Cardiac muscle cell (in vitro differentiated cells and primary cell): ENCODE measurements at regions not wholly inside any gene's neighbourhood (a gene's known extent, or its start where the extent isn't known, plus 50 kb on each side); places are given as distances from the start of the nearest gene placed in this dataset.

Experiments
- DNase-seq, 2 donors: peaks; one replicate each; pipeline versions ENCODE4 v3.0.0 to v3.0.0-alpha.2; 2010 to 2017; ENCODE audit warnings: low read depth in 1 of 2, low spot score in 1 of 2
- H3K27ac ChIP-seq: fragments of 200-600 bp; sonication (generic); 2 replicates; pipeline ENCODE4 v1.5.1; 2016
- H3K27me3 ChIP-seq: fragments of 200-600 bp; sonication (generic); 2 replicates; pipeline ENCODE4 v1.6.0; 2016; ENCODE audit warnings: control low read depth
- H3K36me3 ChIP-seq: fragments of 200-600 bp; sonication (generic); 2 replicates; pipeline ENCODE4 v1.5.1; 2016; ENCODE audit warnings: control low read depth
- H3K4me1 ChIP-seq: fragments of 200-600 bp; sonication (generic); 2 replicates; pipeline ENCODE4 v1.8.1; 2017; ENCODE audit warnings: low read depth, mild to moderate bottlenecking, mixed run types
- H3K4me3 ChIP-seq: fragments of 200-600 bp; sonication (generic); 2 replicates; pipeline ENCODE4 v1.5.1; 2016; ENCODE audit warnings: mild to moderate bottlenecking
- H3K9me3 ChIP-seq: fragments of 200-600 bp; sonication (generic); 2 replicates; pipeline ENCODE4 v1.5.1; 2017; ENCODE audit warnings: low read depth, mild to moderate bottlenecking, control low read depth
- TF ChIP-seq, protein P1 (sequence below): IDR thresholded peaks from 2 replicates; pipeline ENCODE4 v1.5.1; 2012; ENCODE audit warnings: low read depth, mild to moderate bottlenecking, low read length

DNA sequence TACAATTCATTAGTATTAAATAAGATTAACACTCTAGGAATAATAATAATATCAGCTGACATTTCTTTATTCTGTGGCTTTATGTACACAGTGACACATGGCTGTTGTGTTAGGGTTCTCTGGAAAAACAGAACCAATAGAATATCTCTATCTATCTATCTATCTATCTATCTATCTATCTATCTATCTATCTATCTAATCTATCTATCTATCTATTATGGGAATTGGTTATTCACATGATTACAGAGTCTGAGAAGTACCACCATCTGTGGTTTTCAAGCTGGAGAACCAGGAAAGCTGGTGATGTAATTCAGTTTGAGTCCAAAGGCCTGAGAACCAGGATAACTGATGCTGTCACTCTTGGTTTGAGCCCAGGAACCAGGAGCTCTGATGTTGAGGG, 194.1 kb upstream of the MTPN start:
- Histone ChIP-seq H3K4me1 (peaks cover 15% of the 10 kb centered on the region), H3K27me3 (no peaks in the 10 kb centered on the region), H3K27ac (no peak overlapping the region), H3K36me3 (no peaks in the 10 kb centered on the region), H3K9me3 (no peaks in the 10 kb centered on the region), H3K4me3 (no peak overlapping the region)
- DNase-seq, result no peak
- TF ChIP-seq, protein P1, sequence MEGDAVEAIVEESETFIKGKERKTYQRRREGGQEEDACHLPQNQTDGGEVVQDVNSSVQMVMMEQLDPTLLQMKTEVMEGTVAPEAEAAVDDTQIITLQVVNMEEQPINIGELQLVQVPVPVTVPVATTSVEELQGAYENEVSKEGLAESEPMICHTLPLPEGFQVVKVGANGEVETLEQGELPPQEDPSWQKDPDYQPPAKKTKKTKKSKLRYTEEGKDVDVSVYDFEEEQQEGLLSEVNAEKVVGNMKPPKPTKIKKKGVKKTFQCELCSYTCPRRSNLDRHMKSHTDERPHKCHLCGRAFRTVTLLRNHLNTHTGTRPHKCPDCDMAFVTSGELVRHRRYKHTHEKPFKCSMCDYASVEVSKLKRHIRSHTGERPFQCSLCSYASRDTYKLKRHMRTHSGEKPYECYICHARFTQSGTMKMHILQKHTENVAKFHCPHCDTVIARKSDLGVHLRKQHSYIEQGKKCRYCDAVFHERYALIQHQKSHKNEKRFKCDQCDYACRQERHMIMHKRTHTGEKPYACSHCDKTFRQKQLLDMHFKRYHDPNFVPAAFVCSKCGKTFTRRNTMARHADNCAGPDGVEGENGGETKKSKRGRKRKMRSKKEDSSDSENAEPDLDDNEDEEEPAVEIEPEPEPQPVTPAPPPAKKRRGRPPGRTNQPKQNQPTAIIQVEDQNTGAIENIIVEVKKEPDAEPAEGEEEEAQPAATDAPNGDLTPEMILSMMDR, result no peak

DNA sequence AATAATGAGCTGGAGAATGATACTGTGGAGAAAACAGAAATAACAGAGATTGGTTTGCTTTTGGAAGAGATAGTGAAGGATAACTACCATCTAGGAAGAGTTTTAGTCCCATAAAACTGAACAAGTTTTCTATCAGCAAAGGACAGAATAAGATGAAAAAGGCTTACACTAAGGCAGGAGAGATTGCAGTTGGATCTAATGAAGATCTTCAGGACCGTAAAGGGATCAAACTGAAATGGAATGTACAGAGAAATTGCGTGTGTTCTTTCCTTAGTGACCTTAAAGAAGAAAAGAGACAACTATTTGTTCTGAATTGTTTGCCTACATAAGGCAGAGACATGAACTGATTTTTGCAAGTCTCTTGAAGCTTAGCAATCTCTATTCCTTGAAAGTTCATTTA, 191.7 kb upstream of the MTPN start:
- no peak overlapping the region for H3K27ac ChIP-seq
- no peaks in the 10 kb centered on the region for H3K9me3 ChIP-seq
- H3K4me3 ChIP-seq, result no peak overlapping the region
- no peak for DNase-seq
- TF ChIP-seq, protein P1, result no peak
- no peaks in the 10 kb centered on the region for H3K27me3 ChIP-seq
- H3K4me1 ChIP-seq, result peaks cover 15% of the 10 kb centered on the region
- no peaks in the 10 kb centered on the region for H3K36me3 ChIP-seq

DNA sequence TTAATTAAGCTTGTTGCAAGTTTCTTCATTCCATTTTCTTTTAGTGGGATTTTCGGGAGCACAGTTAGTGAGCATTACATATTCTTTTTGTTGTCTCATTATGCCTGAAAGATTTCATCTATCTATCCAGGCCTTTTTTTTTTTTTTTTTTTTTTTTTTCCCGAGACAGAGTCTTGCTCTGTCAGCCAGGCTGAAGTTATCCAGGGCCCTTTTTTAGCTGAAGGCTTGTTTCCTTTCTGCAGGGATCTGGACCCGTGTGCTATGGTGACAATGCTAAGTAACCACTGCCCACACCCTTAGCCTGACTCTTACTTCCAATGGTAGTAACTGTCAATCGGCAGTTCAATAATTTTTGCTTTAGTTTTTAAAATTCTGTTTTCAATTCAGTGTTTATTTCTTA, 190.8 kb upstream of the MTPN start:
- no peak overlapping the region for H3K4me3 ChIP-seq
- TF ChIP-seq, protein P1, result no peak
- DNase-seq, result peak in 1 of 2 donors; percentile 73
- peaks cover 15% of the 10 kb centered on the region for H3K4me1 ChIP-seq
- H3K27ac ChIP-seq, result peak overlapping the region; percentile 27
- H3K9me3 ChIP-seq, result no peaks in the 10 kb centered on the region
- H3K27me3 ChIP-seq, result no peaks in the 10 kb centered on the region
- no peaks in the 10 kb centered on the region for H3K36me3 ChIP-seq

DNA sequence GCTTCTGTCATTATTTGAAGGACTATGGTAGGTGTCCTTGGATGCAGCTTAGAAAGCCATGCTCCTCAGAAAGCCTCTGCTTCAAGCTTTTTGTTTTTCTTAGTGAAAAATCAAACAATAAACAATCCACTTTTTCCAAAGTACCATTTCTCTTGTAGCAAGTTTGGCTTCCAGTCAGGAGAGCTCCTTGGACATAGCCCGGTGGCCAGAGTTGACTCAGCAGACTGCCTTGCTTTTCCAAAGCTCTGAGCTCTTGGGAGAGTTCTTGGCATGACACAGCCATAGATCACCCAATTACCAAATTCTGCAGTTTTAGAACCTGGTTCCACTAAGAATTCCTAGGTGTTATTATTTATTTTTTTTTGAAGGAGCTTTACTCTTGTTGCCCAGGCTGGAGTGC, 189.4 kb upstream of the MTPN start:
- no peaks in the 10 kb centered on the region for H3K9me3 ChIP-seq
- peaks cover 15% of the 10 kb centered on the region for H3K4me1 ChIP-seq
- no peaks in the 10 kb centered on the region for H3K27me3 ChIP-seq
- H3K36me3 ChIP-seq, result no peaks in the 10 kb centered on the region
- H3K4me3 ChIP-seq, result no peak overlapping the region
- DNase-seq, result no peak
- no peak overlapping the region for H3K27ac ChIP-seq
- TF ChIP-seq, protein P1, result no peak

DNA sequence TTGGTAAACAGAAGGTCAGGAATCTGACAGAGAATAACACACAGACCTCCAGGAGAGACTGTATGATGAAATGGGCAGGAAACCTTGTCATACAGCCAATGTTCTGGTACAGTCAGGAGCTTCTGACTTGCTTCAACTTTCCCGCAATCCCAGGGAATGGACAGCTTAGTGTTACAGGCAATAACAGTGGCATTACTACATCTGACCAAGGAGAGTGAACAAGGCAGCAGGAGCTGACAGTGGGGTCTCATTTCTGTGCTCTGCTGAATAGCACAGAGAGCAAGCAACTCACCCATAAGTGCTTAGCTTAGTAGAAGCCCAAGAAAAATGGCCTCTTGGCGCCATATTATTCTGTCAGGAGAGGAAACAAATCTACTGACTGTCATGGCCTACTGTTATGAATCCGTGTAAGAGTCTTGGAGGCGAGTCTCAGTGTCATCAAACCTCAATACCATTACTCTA, 186.2 kb upstream of the MTPN start:
- Histone ChIP-seq H3K4me1 (peaks cover 3% of the 10 kb centered on the region), H3K4me3 (no peak overlapping the region), H3K9me3 (no peaks in the 10 kb centered on the region), H3K36me3 (no peaks in the 10 kb centered on the region), H3K27me3 (no peaks in the 10 kb centered on the region), H3K27ac (no peak overlapping the region)
- TF ChIP-seq, protein P1, result no peak
- DNase-seq, result no peak

DNA sequence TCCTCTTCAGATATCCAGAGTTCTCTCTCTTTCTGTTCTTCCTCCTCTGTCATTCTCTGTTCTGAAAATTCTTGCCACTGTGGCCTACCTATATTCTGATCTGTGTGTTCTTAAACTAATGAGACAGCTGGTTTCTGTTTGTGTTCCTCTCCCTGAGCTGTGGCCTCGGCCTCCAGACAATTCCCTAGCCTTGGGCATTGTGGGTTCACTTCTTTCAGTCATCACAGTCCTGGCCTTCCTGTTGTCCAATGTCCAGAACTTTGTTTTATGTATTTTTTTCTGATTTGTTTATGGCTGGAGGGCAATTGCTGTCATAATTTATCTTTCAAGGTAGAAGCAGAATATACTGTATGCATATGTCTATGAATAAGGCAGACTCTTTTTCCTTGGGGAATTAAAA, 173.2 kb upstream of the MTPN start:
- Histone ChIP-seq H3K36me3 (no peaks in the 10 kb centered on the region), H3K9me3 (no peaks in the 10 kb centered on the region), H3K4me1 (no peaks in the 10 kb centered on the region), H3K27ac (no peak overlapping the region), H3K27me3 (no peaks in the 10 kb centered on the region), H3K4me3 (no peak overlapping the region)
- DNase-seq, result no peak
- TF ChIP-seq, protein P1, result no peak
